Stimulated activated naive B cell treated with anti-CD40 and anti-IgM and Interleukin-4, amounts not matched to agents 10 μg/mL and 1 μg/mL and 100 μg/mL, for 72 hours (primary cell): ENCODE measurements at regions not wholly inside any gene's neighbourhood (a gene's known extent, or its start where the extent isn't known, plus 50 kb on each side); places are given as distances from the start of the nearest gene placed in this dataset.

ENCODE experiments used
- ATAC-seq, 2 donors: fragments of 150-1000 bp; cut with Tn5 transposase; replicated peaks; 2 replicates each; pipeline ENCODE4 v1.10.0; 2021; ENCODE audit warnings: moderate library complexity in 1 of 2
- DNase-seq: peaks from one replicate; pipeline ENCODE4 v3.0.0; 2021
- H3K27ac Mint-ChIP-seq: one replicate; pipeline ENCODE4 v1.8.0; 2022; ENCODE audit warnings: mild to moderate bottlenecking, mixed read lengths
- H3K27me3 Mint-ChIP-seq, 2 donors: one replicate each; pipeline ENCODE4 v1.8.0; 2022; ENCODE audit warnings: mixed read lengths in 2 of 2
- H3K36me3 Mint-ChIP-seq, 2 donors: one replicate each; pipeline ENCODE4 v1.8.0; 2022; ENCODE audit warnings: mixed read lengths in 2 of 2, mild to moderate bottlenecking in 1 of 2
- H3K4me1 Mint-ChIP-seq, 2 donors: one replicate each; pipeline ENCODE4 v1.8.0; 2022; ENCODE audit warnings: mixed read lengths in 2 of 2, mild to moderate bottlenecking in 1 of 2
- H3K4me3 Mint-ChIP-seq, 2 donors: one replicate each; pipeline ENCODE4 v1.8.0; 2022; ENCODE audit warnings: mild to moderate bottlenecking in 2 of 2, mixed read lengths in 2 of 2, moderate library complexity in 1 of 2
- H3K9me3 Mint-ChIP-seq, 2 donors: one replicate each; pipeline ENCODE4 v1.8.0; 2022; ENCODE audit warnings: mixed read lengths in 2 of 2, mild to moderate bottlenecking in 1 of 2

- Mint-ChIP-seq H3K36me3 (no peaks in the 10 kb centered on the region), H3K27me3 (peaks cover 14 to 27% of the 10 kb centered on the region in 2 donors), H3K27ac (no peak overlapping the region), H3K4me1 (peaks cover 0 to 4% of the 10 kb centered on the region in 2 donors), H3K9me3 (no peaks in the 10 kb centered on the region), H3K4me3 (no peak overlapping the region)
- no peak for DNase-seq
- no peak for ATAC-seq
These were observed 168.0 kb upstream of the IER5L start for GRCh38 chr9:129346046-129346445.

GRCh38 chr9:129344641-129345495, 166.8 kb upstream of the IER5L start:
- no peaks in the 10 kb centered on the region for H3K36me3 Mint-ChIP-seq
- no peaks in the 10 kb centered on the region for H3K9me3 Mint-ChIP-seq

GRCh38 chr9:129343424-129344375, 165.6 kb upstream of the IER5L start:
- Mint-ChIP-seq H3K4me3 (no peak overlapping the region), H3K27ac (no peak overlapping the region), H3K27me3 (peaks cover 9 to 15% of the 10 kb centered on the region in 2 donors), H3K4me1 (peaks cover 0 to 4% of the 10 kb centered on the region in 2 donors), H3K9me3 (no peaks in the 10 kb centered on the region), H3K36me3 (no peaks in the 10 kb centered on the region)
- ATAC-seq (no peak), DNase-seq (no peak)

More at GRCh38 chr9:129344641-129345495, 166.8 kb upstream of the IER5L start:
- DNase-seq (no peak), ATAC-seq (no peak)
- Mint-ChIP-seq H3K4me3 (no peak overlapping the region), H3K27me3 (peaks cover 12 to 18% of the 10 kb centered on the region in 2 donors), H3K4me1 (peaks cover 0 to 4% of the 10 kb centered on the region in 2 donors), H3K27ac (no peak overlapping the region)

- Mint-ChIP-seq H3K27ac (peak overlapping the region; percentile 15), H3K9me3 (no peaks in the 10 kb centered on the region), H3K27me3 (peaks cover 7 to 9% of the 10 kb centered on the region in 2 donors), H3K4me1 (peaks cover 0 to 4% of the 10 kb centered on the region in 2 donors), H3K4me3 (no peak overlapping the region), H3K36me3 (no peaks in the 10 kb centered on the region)
- DNase-seq (no peak), ATAC-seq (no peak)
These were observed 164.7 kb upstream of the IER5L start for GRCh38 chr9:129342591-129343423.

- H3K9me3 Mint-ChIP-seq: no peaks in the 10 kb centered on the region
- H3K27me3 Mint-ChIP-seq: peaks cover 10 to 13% of the 10 kb centered on the region in 2 donors
- H3K4me3 Mint-ChIP-seq: no peak overlapping the region
- ATAC-seq: no peak
- no peak for DNase-seq
- H3K27ac Mint-ChIP-seq: no peak overlapping the region
- peaks cover 0 to 5% of the 10 kb centered on the region in 2 donors for H3K4me1 Mint-ChIP-seq
- no peaks in the 10 kb centered on the region for H3K36me3 Mint-ChIP-seq
These were observed 163.9 kb upstream of the IER5L start for GRCh38 chr9:129341987-129342348.

GRCh38 chr9:129341171-129341986, 163.3 kb upstream of the IER5L start:
- no peaks in the 10 kb centered on the region for H3K9me3 Mint-ChIP-seq
- H3K4me3 Mint-ChIP-seq: no peak overlapping the region
- H3K36me3 Mint-ChIP-seq: no peaks in the 10 kb centered on the region
- no peak overlapping the region for H3K27ac Mint-ChIP-seq
- peaks cover 10 to 18% of the 10 kb centered on the region in 2 donors for H3K27me3 Mint-ChIP-seq
- DNase-seq: no peak
- H3K4me1 Mint-ChIP-seq: peaks cover 0 to 7% of the 10 kb centered on the region in 2 donors
- ATAC-seq: no peak

GRCh38 chr9:129340427-129341170, 162.5 kb upstream of the IER5L start:
- ATAC-seq (no peak), DNase-seq (no peak)
- peaks cover 15 to 22% of the 10 kb centered on the region in 2 donors for H3K27me3 Mint-ChIP-seq
- H3K36me3 Mint-ChIP-seq: no peaks in the 10 kb centered on the region
- no peak overlapping the region for H3K4me3 Mint-ChIP-seq
- H3K9me3 Mint-ChIP-seq: no peaks in the 10 kb centered on the region
- H3K27ac Mint-ChIP-seq: no peak overlapping the region
- H3K4me1 Mint-ChIP-seq: peaks cover 0 to 8% of the 10 kb centered on the region in 2 donors

- no peaks in the 10 kb centered on the region for H3K36me3 Mint-ChIP-seq
- H3K27me3 Mint-ChIP-seq: peaks cover 19 to 30% of the 10 kb centered on the region in 2 donors
- no peak for ATAC-seq
- no peak overlapping the region for H3K4me3 Mint-ChIP-seq
- no peak for DNase-seq
- H3K9me3 Mint-ChIP-seq: no peaks in the 10 kb centered on the region
- H3K4me1 Mint-ChIP-seq: peaks cover 3 to 12% of the 10 kb centered on the region in 2 donors
- H3K27ac Mint-ChIP-seq: no peak overlapping the region
These were observed 161.6 kb upstream of the IER5L start for GRCh38 chr9:129339539-129340157.

GRCh38 chr9:129338724-129339430, 160.8 kb upstream of the IER5L start:
- H3K4me3 Mint-ChIP-seq: no peak overlapping the region
- no peaks in the 10 kb centered on the region for H3K9me3 Mint-ChIP-seq

GRCh38 chr9:129337336-129338140, 159.5 kb upstream of the IER5L start:
- peaks cover 8 to 22% of the 10 kb centered on the region in 2 donors for H3K4me1 Mint-ChIP-seq
- no peaks in the 10 kb centered on the region for H3K9me3 Mint-ChIP-seq
- peaks cover 22 to 36% of the 10 kb centered on the region in 2 donors for H3K27me3 Mint-ChIP-seq
- DNase-seq (no peak), ATAC-seq (no peak)
- H3K36me3 Mint-ChIP-seq: peaks cover 0 to 3% of the 10 kb centered on the region in 2 donors
- H3K4me3 Mint-ChIP-seq: peak overlapping the region in 1 of 2 donors; percentile 70
- H3K27ac Mint-ChIP-seq: peak overlapping the region; percentile 28

More at GRCh38 chr9:129338724-129339430, 160.8 kb upstream of the IER5L start:
- DNase-seq (no peak), ATAC-seq (no peak)
- H3K4me1 Mint-ChIP-seq: peaks cover 4 to 20% of the 10 kb centered on the region in 2 donors
- H3K36me3 Mint-ChIP-seq: peaks cover 0 to 1% of the 10 kb centered on the region in 2 donors
- H3K27ac Mint-ChIP-seq: no peak overlapping the region
- H3K27me3 Mint-ChIP-seq: peaks cover 22 to 38% of the 10 kb centered on the region in 2 donors
